SK-N-MC (cell line): ENCODE measurements at regions not wholly inside any gene's neighbourhood (a gene's known extent, or its start where the extent isn't known, plus 50 kb on each side); places are given as distances from the start of the nearest gene placed in this dataset.

Experiments used
- EZH2 ChIP-seq: fragments of 200-600 bp; sonication (generic); IDR thresholded peaks from one replicate; pipeline ENCODE4 v1.6.1; 2017; ENCODE audit warnings: antibody characterized with exemption
- POLR2AphosphoS5 ChIP-seq: IDR thresholded peaks from 2 replicates; pipeline ENCODE4 v1.6.1; 2012; ENCODE audit warnings: mild to moderate bottlenecking, low read depth, low read length, borderline replicate concordance

DNA sequence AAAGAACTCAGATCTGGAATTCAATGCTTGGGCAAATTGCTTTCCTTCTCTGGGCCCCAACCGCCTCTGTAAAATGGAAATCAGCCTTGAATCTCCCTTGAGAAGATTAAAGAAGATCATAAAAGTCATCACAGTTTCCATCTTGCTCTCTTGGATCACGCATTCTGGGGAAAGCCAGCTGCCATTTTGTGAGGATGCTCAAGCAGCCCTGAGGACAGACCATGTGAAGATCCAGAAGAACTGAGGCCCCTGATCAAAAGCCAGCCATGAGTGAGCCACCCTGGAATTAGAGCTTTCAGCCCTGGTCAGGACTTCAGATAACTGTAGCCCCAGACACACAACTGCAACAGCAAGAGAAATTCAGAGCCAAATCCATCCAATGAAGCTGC is 229.3 kb downstream of the MN1 start:
- TF ChIP-seq EZH2 (no peak), POLR2AphosphoS5 (no peak)
